Neural crest cell (in vitro differentiated cells): ENCODE measurements at regions not wholly inside any gene's neighbourhood (a gene's known extent, or its start where the extent isn't known, plus 50 kb on each side); places are given as distances from the start of the nearest gene placed in this dataset.
A peak's percentile ranks its signal among the peaks of the same experiment; 100 is the strongest.

ENCODE experiments used
- DNase-seq: peaks from one replicate; pipeline ENCODE4 v3.0.0; 2021; ENCODE audit warnings: low read depth, mixed read lengths, low spot score
- H3K27ac Mint-ChIP-seq: one replicate; pipeline ENCODE4 v1.8.0; 2021; ENCODE audit warnings: mild to moderate bottlenecking, mixed read lengths; ENCODE audit not compliant: unreplicated experiment
- H3K27me3 Mint-ChIP-seq: 2 replicates; pipeline ENCODE4 v1.8.0; 2021; ENCODE audit warnings: low read depth, mild to moderate bottlenecking, mixed read lengths
- H3K36me3 Mint-ChIP-seq: 2 replicates; pipeline ENCODE4 v1.8.0; 2021; ENCODE audit warnings: low read depth, mild to moderate bottlenecking, mixed read lengths
- H3K4me1 Mint-ChIP-seq: 2 replicates; pipeline ENCODE4 v1.8.0; 2021; ENCODE audit warnings: mixed read lengths
- H3K4me3 Mint-ChIP-seq: one replicate; pipeline ENCODE4 v1.8.0; 2021; ENCODE audit warnings: mild to moderate bottlenecking, mixed read lengths
- H3K9me3 Mint-ChIP-seq: 2 replicates; pipeline ENCODE4 v1.8.0; 2021; ENCODE audit warnings: mixed read lengths
- TF ChIP-seq, protein P1 (sequence below): fragments of 200-600 bp; sonication (generic); conservative IDR thresholded peaks from 2 replicates; pipeline ENCODE4 v1.5.0; 2021; ENCODE audit warnings: antibody characterized with exemption, mild to moderate bottlenecking

DNA sequence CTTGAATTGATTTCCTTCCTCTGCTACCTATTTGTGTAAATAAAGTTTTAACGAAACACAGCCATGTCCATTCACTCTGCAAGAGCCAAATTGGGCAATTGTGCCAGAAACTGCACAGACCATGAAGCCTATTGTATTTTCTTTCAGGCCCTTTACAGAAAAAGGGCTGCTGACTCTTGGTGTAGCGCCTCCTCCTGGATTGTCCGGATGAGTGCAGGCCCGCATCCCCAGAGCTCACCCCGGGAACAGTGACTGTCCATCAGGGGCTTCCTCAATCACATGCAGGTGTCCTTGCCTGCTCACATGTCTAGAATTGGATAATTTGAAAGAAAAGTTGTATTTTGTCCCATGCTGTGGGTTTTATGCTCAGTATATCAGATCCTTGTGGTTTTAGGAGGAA lies 1282.2 kb downstream of the AACS start:
- H3K4me3 Mint-ChIP-seq: no peak overlapping the region
- no peaks in the 10 kb centered on the region for H3K27me3 Mint-ChIP-seq
- peaks cover 3% of the 10 kb centered on the region for H3K9me3 Mint-ChIP-seq
- H3K4me1 Mint-ChIP-seq: no peaks in the 10 kb centered on the region
- DNase-seq: no peak
- TF ChIP-seq, protein P1, sequence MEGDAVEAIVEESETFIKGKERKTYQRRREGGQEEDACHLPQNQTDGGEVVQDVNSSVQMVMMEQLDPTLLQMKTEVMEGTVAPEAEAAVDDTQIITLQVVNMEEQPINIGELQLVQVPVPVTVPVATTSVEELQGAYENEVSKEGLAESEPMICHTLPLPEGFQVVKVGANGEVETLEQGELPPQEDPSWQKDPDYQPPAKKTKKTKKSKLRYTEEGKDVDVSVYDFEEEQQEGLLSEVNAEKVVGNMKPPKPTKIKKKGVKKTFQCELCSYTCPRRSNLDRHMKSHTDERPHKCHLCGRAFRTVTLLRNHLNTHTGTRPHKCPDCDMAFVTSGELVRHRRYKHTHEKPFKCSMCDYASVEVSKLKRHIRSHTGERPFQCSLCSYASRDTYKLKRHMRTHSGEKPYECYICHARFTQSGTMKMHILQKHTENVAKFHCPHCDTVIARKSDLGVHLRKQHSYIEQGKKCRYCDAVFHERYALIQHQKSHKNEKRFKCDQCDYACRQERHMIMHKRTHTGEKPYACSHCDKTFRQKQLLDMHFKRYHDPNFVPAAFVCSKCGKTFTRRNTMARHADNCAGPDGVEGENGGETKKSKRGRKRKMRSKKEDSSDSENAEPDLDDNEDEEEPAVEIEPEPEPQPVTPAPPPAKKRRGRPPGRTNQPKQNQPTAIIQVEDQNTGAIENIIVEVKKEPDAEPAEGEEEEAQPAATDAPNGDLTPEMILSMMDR: peak; percentile 34
- no peak overlapping the region for H3K27ac Mint-ChIP-seq
- no peaks in the 10 kb centered on the region for H3K36me3 Mint-ChIP-seq

DNA sequence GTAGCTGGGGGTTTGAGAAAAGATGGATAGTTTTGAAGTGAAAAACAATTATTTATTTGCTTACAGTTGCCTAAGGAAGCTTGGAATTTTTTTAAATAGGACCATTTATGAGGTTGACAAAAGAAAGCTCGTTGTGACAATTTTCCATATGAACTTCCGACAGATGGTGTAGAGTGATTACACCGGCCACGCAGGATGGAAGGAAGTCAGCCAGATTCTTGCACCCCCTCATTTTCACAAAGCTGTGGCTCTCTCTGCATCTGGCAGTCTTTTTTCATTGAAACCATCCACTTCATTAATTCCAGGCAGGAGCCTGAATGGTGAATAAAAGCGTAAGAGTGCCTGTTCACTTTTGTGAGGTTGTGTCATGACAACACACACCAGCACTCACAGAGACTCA lies 1284.1 kb downstream of the AACS start:
- TF ChIP-seq, protein P1: no peak
- Mint-ChIP-seq H3K27ac (no peak overlapping the region), H3K4me3 (no peak overlapping the region), H3K4me1 (no peaks in the 10 kb centered on the region), H3K36me3 (no peaks in the 10 kb centered on the region), H3K9me3 (peaks cover 7% of the 10 kb centered on the region), H3K27me3 (no peaks in the 10 kb centered on the region)
- DNase-seq: no peak

DNA sequence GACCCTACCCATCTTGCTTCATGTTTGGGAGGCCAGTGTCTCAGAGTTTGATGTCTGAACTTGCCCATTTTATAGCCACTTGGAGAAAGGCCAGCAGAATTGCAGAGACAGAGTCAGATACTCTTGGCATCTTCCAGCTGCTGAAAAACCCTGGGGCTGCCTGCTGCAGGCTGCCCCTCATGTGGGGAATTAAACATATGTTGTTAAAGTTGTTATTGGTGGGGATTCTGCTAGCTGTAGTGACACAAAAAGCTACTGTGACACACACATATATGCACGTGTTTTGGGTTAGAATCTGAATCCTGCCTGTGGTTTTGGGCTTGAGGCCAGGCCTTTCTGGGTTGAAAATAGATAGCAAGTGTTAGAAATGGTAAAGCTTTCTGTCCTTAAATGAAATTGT lies 1288.4 kb downstream of the AACS start:
- Mint-ChIP-seq H3K9me3 (peaks cover 4% of the 10 kb centered on the region), H3K4me3 (no peak overlapping the region), H3K27ac (no peak overlapping the region), H3K4me1 (peaks cover 1% of the 10 kb centered on the region), H3K27me3 (no peaks in the 10 kb centered on the region), H3K36me3 (peaks cover 2% of the 10 kb centered on the region)
- no peak for DNase-seq
- TF ChIP-seq, protein P1: no peak

DNA sequence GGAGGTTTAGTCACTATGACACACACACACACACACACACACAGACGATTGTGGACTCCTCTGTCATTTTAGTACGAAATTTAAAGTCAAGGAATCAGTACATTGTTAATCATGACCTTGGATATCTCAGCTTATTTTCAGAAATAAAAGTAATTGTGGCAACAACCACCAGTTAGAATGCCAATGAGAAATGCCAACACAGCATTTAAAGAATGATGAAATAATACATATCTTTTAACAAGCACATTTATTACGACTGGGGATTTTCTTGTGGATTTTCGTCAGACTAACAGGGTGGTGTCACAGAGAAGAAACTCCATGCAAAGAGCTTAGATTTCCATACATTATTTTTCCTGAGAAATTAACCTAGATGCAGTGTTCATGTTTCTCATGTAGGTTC lies 1289.4 kb downstream of the AACS start:
- H3K4me1 Mint-ChIP-seq: peaks cover 5% of the 10 kb centered on the region
- H3K36me3 Mint-ChIP-seq: peaks cover 2% of the 10 kb centered on the region
- H3K27ac Mint-ChIP-seq: no peak overlapping the region

DNA sequence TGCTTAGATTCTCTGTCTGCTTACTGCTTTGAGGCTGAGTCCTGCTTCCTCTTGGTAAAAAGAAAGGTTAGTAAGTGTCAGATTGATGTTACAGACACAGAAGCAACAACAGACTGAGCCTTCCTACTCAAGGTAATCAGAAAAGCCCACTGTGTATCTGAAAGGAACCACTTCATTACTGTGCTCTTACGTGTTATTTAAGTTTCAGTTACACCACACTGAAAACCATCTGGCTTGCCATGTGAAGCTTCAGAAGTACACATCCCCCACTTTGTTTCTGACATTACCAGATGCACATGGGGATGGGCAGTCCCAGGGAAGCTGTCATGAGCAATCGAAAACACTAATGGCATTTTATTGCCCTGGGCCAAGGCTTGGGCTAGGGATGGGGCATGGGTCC lies 1290.1 kb downstream of the AACS start:
- Mint-ChIP-seq H3K27me3 (no peaks in the 10 kb centered on the region), H3K4me1 (peaks cover 5% of the 10 kb centered on the region), H3K36me3 (peaks cover 2% of the 10 kb centered on the region), H3K27ac (no peak overlapping the region), H3K4me3 (no peak overlapping the region), H3K9me3 (peaks cover 11% of the 10 kb centered on the region)
- no peak for DNase-seq
- TF ChIP-seq, protein P1: no peak

More for the DNA sequence above, 1289.4 kb downstream of the AACS start:
- H3K9me3 Mint-ChIP-seq: peaks cover 7% of the 10 kb centered on the region
- no peak for DNase-seq
- H3K27me3 Mint-ChIP-seq: no peaks in the 10 kb centered on the region
- TF ChIP-seq, protein P1: no peak
- H3K4me3 Mint-ChIP-seq: no peak overlapping the region

DNA sequence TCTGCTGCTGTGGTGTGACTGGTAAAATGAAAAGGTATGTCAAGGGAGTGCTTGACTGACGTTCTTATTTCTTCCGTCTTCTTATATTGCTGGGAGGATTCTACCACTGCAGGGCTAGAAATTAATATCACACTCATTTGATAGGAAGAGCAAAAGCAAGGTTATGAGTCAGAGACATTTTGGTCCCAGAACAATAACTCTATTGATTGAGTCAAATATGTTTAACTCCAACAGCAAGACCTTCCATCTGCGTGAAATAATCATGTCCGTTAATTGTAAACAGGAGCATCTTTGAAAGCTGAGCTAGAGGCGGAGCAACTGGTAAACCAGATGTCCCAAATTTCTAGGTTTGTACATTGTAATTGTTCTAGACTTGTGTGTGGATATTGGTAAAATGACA lies 1293.6 kb downstream of the AACS start:
- TF ChIP-seq, protein P1: no peak
- Mint-ChIP-seq H3K27ac (no peak overlapping the region), H3K9me3 (peaks cover 11% of the 10 kb centered on the region), H3K4me3 (no peak overlapping the region), H3K36me3 (peaks cover 2% of the 10 kb centered on the region), H3K4me1 (peaks cover 5% of the 10 kb centered on the region), H3K27me3 (no peaks in the 10 kb centered on the region)
- no peak for DNase-seq
